Fibroblast of skin of scalp (primary cell): ENCODE measurements at regions not wholly inside any gene's neighbourhood (a gene's known extent, or its start where the extent isn't known, plus 50 kb on each side); places are given as distances from the start of the nearest gene placed in this dataset.
"Not testable (repeated sequence)": the region's sequence is repeated elsewhere in the genome, so short reads cannot be mapped to it uniquely, and the experiment has no call there.

Experiments used
- DNase-seq: peaks from one replicate; pipeline ENCODE4 v3.0.0-alpha.2; 2013

- no peak for DNase-seq
These were observed 460.5 kb upstream of the MYT1L start for GRCh38 chr2:2791606-2792005.

GRCh38 chr2:2791031-2791430 lies 460.0 kb upstream of the MYT1L start:
- DNase-seq, result no peak

GRCh38 chr2:2788076-2788475 lies 457.0 kb upstream of the MYT1L start:
- no peak for DNase-seq

- DNase-seq, result no peak
These were observed 456.3 kb upstream of the MYT1L start for GRCh38 chr2:2787301-2787907.

GRCh38 chr2:2782007-2782406 lies 450.9 kb upstream of the MYT1L start:
- DNase-seq, result no peak

- no peak for DNase-seq
These were observed 448.7 kb upstream of the MYT1L start for GRCh38 chr2:2779727-2780126.

- DNase-seq, result no peak
These were observed 446.8 kb upstream of the MYT1L start for GRCh38 chr2:2777876-2778275.

GRCh38 chr2:2777213-2777612 lies 446.1 kb upstream of the MYT1L start:
- DNase-seq, result no peak

GRCh38 chr2:2775018-2775417 lies 443.9 kb upstream of the MYT1L start:
- no peak for DNase-seq

GRCh38 chr2:2773692-2774091 lies 442.6 kb upstream of the MYT1L start:
- DNase-seq, result no peak

GRCh38 chr2:2773080-2773479 lies 442.0 kb upstream of the MYT1L start:
- DNase-seq, result not testable (repeated sequence)

GRCh38 chr2:2771721-2772411 lies 440.8 kb upstream of the MYT1L start:
- DNase-seq, result no peak

- no peak for DNase-seq
These were observed 438.7 kb upstream of the MYT1L start for GRCh38 chr2:2769481-2770431.

- DNase-seq, result no peak
These were observed 437.4 kb upstream of the MYT1L start for GRCh38 chr2:2768476-2768875.

- no peak for DNase-seq
These were observed 436.8 kb upstream of the MYT1L start for GRCh38 chr2:2767837-2768236.

- no peak for DNase-seq
These were observed 434.9 kb upstream of the MYT1L start for GRCh38 chr2:2765839-2766495.

GRCh38 chr2:2765176-2765800 lies 434.2 kb upstream of the MYT1L start:
- DNase-seq, result no peak

GRCh38 chr2:2764739-2765138 lies 433.7 kb upstream of the MYT1L start:
- no peak for DNase-seq

GRCh38 chr2:2764001-2764355 lies 432.9 kb upstream of the MYT1L start:
- no peak for DNase-seq

- no peak for DNase-seq
These were observed 432.4 kb upstream of the MYT1L start for GRCh38 chr2:2763351-2764000.

- DNase-seq, result no peak
These were observed 431.8 kb upstream of the MYT1L start for GRCh38 chr2:2762913-2763312.
